Bronchial epithelial cell (primary cell): ENCODE measurements at regions not wholly inside any gene's neighbourhood (a gene's known extent, or its start where the extent isn't known, plus 50 kb on each side); places are given as distances from the start of the nearest gene placed in this dataset.

ENCODE experiments used
- DNase-seq: peaks from one replicate; pipeline ENCODE4 v3.0.0-alpha.2; 2010; ENCODE audit warnings: low read depth
- FAIRE-seq: peaks from 2 replicates; lab custom pipeline; 2011; peaks lifted over from hg19 to GRCh38; lab: Jason Lieb, UNC
- H3K27me3 ChIP-seq: 2 replicates; pipeline ENCODE4 v1.5.1; 2011; ENCODE audit warnings: low read length; ENCODE audit not compliant: control insufficient read depth, insufficient read depth
- H3K36me3 ChIP-seq: 2 replicates; pipeline ENCODE4 v1.5.1; 2011; ENCODE audit warnings: low read length; ENCODE audit not compliant: control insufficient read depth, insufficient read depth
- H3K4me3 ChIP-seq: 2 replicates; pipeline ENCODE4 v1.5.1; 2011; ENCODE audit warnings: mild to moderate bottlenecking, low read depth, low read length, control low read depth
- TF ChIP-seq, protein P1 (sequence below): IDR thresholded peaks from 2 replicates; pipeline ENCODE4 v1.5.1; 2011; ENCODE audit warnings: mild to moderate bottlenecking, moderate library complexity, low read length, control low read depth, inconsistent platforms; ENCODE audit not compliant: insufficient read depth, severe bottlenecking

DNA sequence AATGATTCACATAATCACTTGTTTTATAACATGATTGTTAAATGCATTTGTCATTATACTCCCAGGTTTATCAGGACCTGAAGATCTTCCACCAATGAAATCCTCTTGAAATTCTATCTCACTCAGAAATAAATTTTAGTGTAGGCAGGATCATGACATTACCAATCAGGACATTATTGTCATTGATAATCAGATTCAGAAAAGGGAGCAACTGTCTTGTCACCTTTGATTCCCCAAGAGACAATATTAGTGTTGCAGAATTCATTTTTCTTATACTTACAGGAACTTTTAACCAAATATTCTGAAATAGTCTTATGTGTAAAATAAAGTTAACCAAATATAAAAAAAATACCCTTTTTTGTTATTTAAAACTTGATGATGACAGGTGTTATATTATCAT, 1892.5 kb upstream of the ADGRL3 start:
- Histone ChIP-seq H3K27me3 (no peaks in the 10 kb centered on the region), H3K36me3 (no peaks in the 10 kb centered on the region), H3K4me3 (no peak overlapping the region)
- no peak for FAIRE-seq
- no peak for DNase-seq
- TF ChIP-seq, protein P1, sequence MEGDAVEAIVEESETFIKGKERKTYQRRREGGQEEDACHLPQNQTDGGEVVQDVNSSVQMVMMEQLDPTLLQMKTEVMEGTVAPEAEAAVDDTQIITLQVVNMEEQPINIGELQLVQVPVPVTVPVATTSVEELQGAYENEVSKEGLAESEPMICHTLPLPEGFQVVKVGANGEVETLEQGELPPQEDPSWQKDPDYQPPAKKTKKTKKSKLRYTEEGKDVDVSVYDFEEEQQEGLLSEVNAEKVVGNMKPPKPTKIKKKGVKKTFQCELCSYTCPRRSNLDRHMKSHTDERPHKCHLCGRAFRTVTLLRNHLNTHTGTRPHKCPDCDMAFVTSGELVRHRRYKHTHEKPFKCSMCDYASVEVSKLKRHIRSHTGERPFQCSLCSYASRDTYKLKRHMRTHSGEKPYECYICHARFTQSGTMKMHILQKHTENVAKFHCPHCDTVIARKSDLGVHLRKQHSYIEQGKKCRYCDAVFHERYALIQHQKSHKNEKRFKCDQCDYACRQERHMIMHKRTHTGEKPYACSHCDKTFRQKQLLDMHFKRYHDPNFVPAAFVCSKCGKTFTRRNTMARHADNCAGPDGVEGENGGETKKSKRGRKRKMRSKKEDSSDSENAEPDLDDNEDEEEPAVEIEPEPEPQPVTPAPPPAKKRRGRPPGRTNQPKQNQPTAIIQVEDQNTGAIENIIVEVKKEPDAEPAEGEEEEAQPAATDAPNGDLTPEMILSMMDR, result no peak

GRCh38 chr4:59314637-59315036, 1885.5 kb upstream of the ADGRL3 start:
- TF ChIP-seq, protein P1, result no peak
- no peaks in the 10 kb centered on the region for H3K27me3 ChIP-seq
- H3K4me3 ChIP-seq, result no peak overlapping the region
- no peak for FAIRE-seq
- H3K36me3 ChIP-seq, result no peaks in the 10 kb centered on the region
- no peak for DNase-seq

DNA sequence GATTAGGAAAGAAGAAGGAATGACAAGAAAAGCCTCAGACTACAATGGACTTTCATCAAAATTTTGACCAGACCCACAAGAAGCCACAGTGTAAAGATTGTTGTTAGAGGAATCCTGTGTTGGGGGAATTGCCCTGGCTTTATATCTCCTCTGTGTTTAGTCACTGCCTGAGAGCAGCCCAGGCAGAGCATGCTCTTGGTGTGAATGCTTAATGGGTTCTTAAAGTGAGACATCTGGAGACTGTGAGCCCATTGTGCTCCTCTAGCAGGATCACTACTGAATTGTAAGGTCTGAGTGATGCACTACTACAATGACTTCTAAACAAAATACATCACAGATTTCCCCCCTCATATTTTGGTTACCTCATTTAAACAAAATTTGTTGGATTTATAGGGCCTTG, 1860.5 kb upstream of the ADGRL3 start:
- DNase-seq (no peak), FAIRE-seq (no peak)
- TF ChIP-seq, protein P1, result no peak
- Histone ChIP-seq H3K27me3 (no peaks in the 10 kb centered on the region), H3K36me3 (no peaks in the 10 kb centered on the region), H3K4me3 (no peak overlapping the region)

GRCh38 chr4:59341506-59341905, 1858.6 kb upstream of the ADGRL3 start:
- TF ChIP-seq, protein P1, result no peak
- no peak overlapping the region for H3K4me3 ChIP-seq
- H3K27me3 ChIP-seq, result no peaks in the 10 kb centered on the region
- no peak for FAIRE-seq
- DNase-seq, result no peak
- no peaks in the 10 kb centered on the region for H3K36me3 ChIP-seq

- H3K27me3 ChIP-seq, result no peaks in the 10 kb centered on the region
- FAIRE-seq (no peak), DNase-seq (no peak)
- H3K36me3 ChIP-seq, result no peaks in the 10 kb centered on the region
- no peak overlapping the region for H3K4me3 ChIP-seq
- TF ChIP-seq, protein P1, result no peak
These were observed 1851.2 kb upstream of the ADGRL3 start for GRCh38 chr4:59348949-59349348.

- no peak for FAIRE-seq
These were observed 1830.9 kb upstream of the ADGRL3 start for GRCh38 chr4:59369229-59369628.

More at GRCh38 chr4:59369229-59369628, 1830.9 kb upstream of the ADGRL3 start:
- H3K27me3 ChIP-seq, result no peaks in the 10 kb centered on the region
- H3K36me3 ChIP-seq, result no peaks in the 10 kb centered on the region
- no peak for DNase-seq
- TF ChIP-seq, protein P1, result no peak
- H3K4me3 ChIP-seq, result no peak overlapping the region
